ENCODE measurements at regions not wholly inside any gene's neighbourhood (a gene's known extent, or its start where the extent isn't known, plus 50 kb on each side); places are given as distances from the start of the nearest gene placed in this dataset.

DNA sequence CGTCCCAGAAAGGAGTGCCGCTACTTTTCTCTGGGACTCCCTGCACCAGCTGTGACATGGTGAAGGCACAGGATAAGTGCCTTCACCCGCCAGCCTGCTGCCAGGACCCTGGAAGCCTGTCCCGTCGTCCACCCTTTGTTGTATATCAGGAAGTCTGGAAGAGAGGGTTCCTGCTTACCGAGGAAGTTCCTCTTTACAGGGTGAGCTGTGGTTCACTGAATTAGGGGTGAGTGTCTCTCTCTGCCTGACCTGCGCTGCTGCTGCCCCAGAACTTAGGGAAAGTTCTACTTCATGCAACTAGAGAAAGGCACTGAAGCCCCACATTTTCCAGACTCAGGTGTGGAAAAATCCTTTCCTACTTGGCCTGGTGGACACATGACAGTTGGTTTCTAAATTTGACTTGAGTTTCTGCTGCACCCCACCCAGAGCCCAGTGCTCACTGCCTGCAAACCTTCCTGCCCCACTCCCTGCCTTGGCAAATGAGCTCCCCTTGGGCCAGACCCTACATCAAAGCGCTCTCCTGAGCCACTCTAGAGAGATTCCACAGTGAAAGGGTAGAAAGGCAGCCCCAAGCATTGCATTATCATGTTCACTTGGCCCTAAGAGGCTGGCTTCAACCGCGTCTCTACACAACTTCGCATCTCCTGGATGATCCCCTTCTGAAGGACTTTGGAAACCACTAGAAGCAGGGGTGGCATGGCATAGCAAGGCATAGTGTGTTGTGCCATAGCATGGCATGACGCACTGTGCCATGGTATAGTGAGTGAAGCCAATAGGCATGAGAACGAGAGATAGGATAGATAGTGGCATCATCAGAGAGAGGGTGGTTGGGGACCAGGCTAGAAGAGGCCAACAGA is 215.8 kb upstream of the CDYL start:
- Histone ChIP-seq H3F3A (ENCODE audit: insufficient read depth, low read length) (no peaks in the 10 kb centered on the region), H3K27ac (ENCODE audit: low read depth, low read length, poor library complexity, severe bottlenecking) (no peak overlapping the region), H3K36me3 (ENCODE audit: insufficient read depth, low read length) (no peaks in the 10 kb centered on the region), H3K9me3 (ENCODE audit: low read length) (no peaks in the 10 kb centered on the region), H2AFZ (ENCODE audit: low read length) (no peak overlapping the region), H3K4me1 (ENCODE audit: insufficient read depth, low read length, severe bottlenecking) (no peaks in the 10 kb centered on the region), H3K9ac (ENCODE audit: low read length) (no peak overlapping the region), H3K27me3 (ENCODE audit: insufficient read depth, low read length) (no peaks in the 10 kb centered on the region), H3K9me2 (ENCODE audit: low read depth, low read length) (no peaks in the 10 kb centered on the region), H3K79me2 (ENCODE audit: insufficient read depth, low read length) (no peaks in the 10 kb centered on the region), H4K20me1 (ENCODE audit: insufficient read depth, low read length) (no peaks in the 10 kb centered on the region), H3K4me3 (ENCODE audit: low read depth, low read length, poor library complexity, severe bottlenecking) (no peak overlapping the region), H3K4me2 (ENCODE audit: low read length) (no peak overlapping the region)
- TF ChIP-seq EZH2 (IDR thresholded peaks at IDR 0.05; ENCODE audit: borderline replicate concordance, low read length) = no peak
- TF ChIP-seq, protein P1, sequence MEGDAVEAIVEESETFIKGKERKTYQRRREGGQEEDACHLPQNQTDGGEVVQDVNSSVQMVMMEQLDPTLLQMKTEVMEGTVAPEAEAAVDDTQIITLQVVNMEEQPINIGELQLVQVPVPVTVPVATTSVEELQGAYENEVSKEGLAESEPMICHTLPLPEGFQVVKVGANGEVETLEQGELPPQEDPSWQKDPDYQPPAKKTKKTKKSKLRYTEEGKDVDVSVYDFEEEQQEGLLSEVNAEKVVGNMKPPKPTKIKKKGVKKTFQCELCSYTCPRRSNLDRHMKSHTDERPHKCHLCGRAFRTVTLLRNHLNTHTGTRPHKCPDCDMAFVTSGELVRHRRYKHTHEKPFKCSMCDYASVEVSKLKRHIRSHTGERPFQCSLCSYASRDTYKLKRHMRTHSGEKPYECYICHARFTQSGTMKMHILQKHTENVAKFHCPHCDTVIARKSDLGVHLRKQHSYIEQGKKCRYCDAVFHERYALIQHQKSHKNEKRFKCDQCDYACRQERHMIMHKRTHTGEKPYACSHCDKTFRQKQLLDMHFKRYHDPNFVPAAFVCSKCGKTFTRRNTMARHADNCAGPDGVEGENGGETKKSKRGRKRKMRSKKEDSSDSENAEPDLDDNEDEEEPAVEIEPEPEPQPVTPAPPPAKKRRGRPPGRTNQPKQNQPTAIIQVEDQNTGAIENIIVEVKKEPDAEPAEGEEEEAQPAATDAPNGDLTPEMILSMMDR (IDR thresholded peaks at IDR 0.05; ENCODE audit: low read length) = no peak

DNA sequence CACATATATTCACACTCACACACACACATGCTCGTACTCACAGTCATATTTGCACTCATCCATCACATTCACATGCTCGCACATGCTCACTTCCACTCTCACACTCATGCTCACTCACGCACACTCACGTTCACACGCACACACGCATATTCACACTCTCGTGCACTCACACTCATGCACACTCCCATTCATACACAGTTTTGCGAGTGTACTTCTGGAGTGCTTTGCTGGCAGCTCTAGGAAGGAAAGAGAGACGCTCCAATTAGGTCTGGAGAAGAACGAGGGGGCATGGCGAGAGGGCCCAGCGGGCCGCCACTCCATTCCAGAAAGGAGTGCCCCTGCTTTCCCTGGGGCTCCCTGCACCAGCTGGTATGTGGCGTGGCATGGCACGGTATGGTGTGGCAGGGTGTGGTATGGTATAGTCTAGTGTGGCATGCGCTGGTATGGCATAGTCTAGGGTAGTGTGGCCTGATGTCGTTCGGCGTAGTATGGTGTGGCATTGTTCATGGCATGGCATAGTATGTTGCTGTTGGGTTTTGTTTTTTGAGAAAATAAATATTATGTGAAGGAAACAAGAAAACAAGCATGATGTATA is 216.8 kb upstream of the CDYL start:
- no peaks in the 10 kb centered on the region for H3K4me1 ChIP-seq (ENCODE audit: insufficient read depth, low read length, severe bottlenecking)
- no peaks in the 10 kb centered on the region for H3K9me2 ChIP-seq (ENCODE audit: low read depth, low read length)
- no peaks in the 10 kb centered on the region for H3F3A ChIP-seq (ENCODE audit: insufficient read depth, low read length)
- H3K4me3 ChIP-seq (ENCODE audit: low read depth, low read length, poor library complexity, severe bottlenecking) = no peak overlapping the region
- H4K20me1 ChIP-seq (ENCODE audit: insufficient read depth, low read length) = no peaks in the 10 kb centered on the region
- no peaks in the 10 kb centered on the region for H3K79me2 ChIP-seq (ENCODE audit: insufficient read depth, low read length)
- TF ChIP-seq EZH2 (IDR thresholded peaks at IDR 0.05; ENCODE audit: borderline replicate concordance, low read length) = no peak
- TF ChIP-seq, protein P1 (IDR thresholded peaks at IDR 0.05; ENCODE audit: low read length) = no peak
- H3K9me3 ChIP-seq (ENCODE audit: low read length) = no peaks in the 10 kb centered on the region
- no peaks in the 10 kb centered on the region for H3K27me3 ChIP-seq (ENCODE audit: insufficient read depth, low read length)
- H3K36me3 ChIP-seq (ENCODE audit: insufficient read depth, low read length) = no peaks in the 10 kb centered on the region
- no peak overlapping the region for H3K27ac ChIP-seq (ENCODE audit: low read depth, low read length, poor library complexity, severe bottlenecking)
- no peak overlapping the region for H3K9ac ChIP-seq (ENCODE audit: low read length)
- H2AFZ ChIP-seq (ENCODE audit: low read length) = no peak overlapping the region
- H3K4me2 ChIP-seq (ENCODE audit: low read length) = no peak overlapping the region

GRCh38 chr6:4554645-4555044 is 221.6 kb upstream of the CDYL start:
- H3K27me3 ChIP-seq (ENCODE audit: insufficient read depth, low read length) = no peaks in the 10 kb centered on the region; the same call in 1 of the 2 replicates
- H3K4me3 ChIP-seq (ENCODE audit: low read depth, low read length, poor library complexity, severe bottlenecking) = no peak overlapping the region
- no peak overlapping the region for H3K9ac ChIP-seq (ENCODE audit: low read length)
- no peaks in the 10 kb centered on the region for H3K9me3 ChIP-seq (ENCODE audit: low read length)
- no peak overlapping the region for H3K4me2 ChIP-seq (ENCODE audit: low read length)
- H4K20me1 ChIP-seq (ENCODE audit: insufficient read depth, low read length) = no peaks in the 10 kb centered on the region
- no peaks in the 10 kb centered on the region for H3K79me2 ChIP-seq (ENCODE audit: insufficient read depth, low read length)
- no peaks in the 10 kb centered on the region for H3K36me3 ChIP-seq (ENCODE audit: insufficient read depth, low read length)
- no peaks in the 10 kb centered on the region for H3K4me1 ChIP-seq (ENCODE audit: insufficient read depth, low read length, severe bottlenecking)
- TF ChIP-seq, protein P1 (IDR thresholded peaks at IDR 0.05; ENCODE audit: low read length) = no peak
- no peak for TF ChIP-seq EZH2 (IDR thresholded peaks at IDR 0.05; ENCODE audit: borderline replicate concordance, low read length)
- H3K27ac ChIP-seq (ENCODE audit: low read depth, low read length, poor library complexity, severe bottlenecking) = no peak overlapping the region
- no peak overlapping the region for H2AFZ ChIP-seq (ENCODE audit: low read length)
- H3K9me2 ChIP-seq (ENCODE audit: low read depth, low read length) = no peaks in the 10 kb centered on the region
- H3F3A ChIP-seq (ENCODE audit: insufficient read depth, low read length) = no peaks in the 10 kb centered on the region

Data from OCI-LY1 (cell line).